ENCODE measurements at regions not wholly inside any gene's neighbourhood (a gene's known extent, or its start where the extent isn't known, plus 50 kb on each side); places are given as distances from the start of the nearest gene placed in this dataset.

GRCh38 chr9:121550041-121550440, 50.4 kb upstream of the GGTA1 start:
- no peak for DNase-seq

DNA sequence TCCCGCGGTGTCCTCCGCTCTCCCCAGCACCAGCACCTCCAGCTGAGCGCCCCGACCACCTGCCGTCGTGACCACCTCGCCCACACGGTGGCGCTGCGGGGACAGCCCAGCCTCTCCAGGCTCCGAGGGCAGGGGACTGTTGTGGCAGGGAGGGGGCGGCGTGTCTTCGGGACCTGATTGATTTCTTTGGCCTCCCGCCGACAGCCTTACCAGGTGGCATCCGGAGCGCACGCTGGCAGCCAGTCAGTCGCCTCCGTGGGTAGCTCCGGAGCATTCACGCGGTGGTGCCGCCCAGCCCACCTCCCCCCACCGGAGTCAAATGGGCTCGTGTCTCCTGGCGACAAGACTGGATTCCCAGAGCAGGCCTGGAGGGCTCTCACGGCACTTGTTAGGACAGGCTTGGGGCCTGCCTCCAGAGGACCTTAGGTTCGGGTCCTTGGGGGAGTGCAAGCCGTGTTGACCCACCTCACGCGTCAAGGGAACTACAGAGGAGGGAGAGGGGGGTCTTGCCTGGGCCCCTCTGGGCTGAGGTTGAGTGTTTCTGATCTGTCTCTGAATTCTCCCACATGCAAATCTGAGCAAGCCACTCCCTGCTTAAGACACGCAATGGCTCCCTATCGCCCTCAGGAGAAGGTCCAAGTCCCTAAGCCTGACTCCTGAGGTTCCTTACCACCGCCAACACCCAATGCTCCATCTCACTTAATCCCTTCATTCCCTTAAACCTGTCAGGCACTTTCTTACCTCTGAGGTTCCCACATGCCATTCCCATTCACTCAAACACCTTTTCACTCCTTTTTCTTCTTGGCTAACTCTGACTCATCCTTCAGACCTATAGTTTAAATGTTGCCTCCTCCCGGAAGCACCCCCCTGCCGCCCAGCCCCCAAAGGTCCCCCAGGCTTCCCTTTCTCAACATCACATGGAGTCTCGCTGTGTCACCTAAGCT, 51.2 kb upstream of the GGTA1 start:
- peak; percentile 85 for DNase-seq

GRCh38 chr9:121551985-121552753, 52.5 kb upstream of the GGTA1 start:
- DNase-seq: no peak

GRCh38 chr9:121556082-121556481, 56.4 kb upstream of the GGTA1 start:
- DNase-seq: no peak

GRCh38 chr9:121556580-121556979, 56.9 kb upstream of the GGTA1 start:
- DNase-seq: no peak

DNA sequence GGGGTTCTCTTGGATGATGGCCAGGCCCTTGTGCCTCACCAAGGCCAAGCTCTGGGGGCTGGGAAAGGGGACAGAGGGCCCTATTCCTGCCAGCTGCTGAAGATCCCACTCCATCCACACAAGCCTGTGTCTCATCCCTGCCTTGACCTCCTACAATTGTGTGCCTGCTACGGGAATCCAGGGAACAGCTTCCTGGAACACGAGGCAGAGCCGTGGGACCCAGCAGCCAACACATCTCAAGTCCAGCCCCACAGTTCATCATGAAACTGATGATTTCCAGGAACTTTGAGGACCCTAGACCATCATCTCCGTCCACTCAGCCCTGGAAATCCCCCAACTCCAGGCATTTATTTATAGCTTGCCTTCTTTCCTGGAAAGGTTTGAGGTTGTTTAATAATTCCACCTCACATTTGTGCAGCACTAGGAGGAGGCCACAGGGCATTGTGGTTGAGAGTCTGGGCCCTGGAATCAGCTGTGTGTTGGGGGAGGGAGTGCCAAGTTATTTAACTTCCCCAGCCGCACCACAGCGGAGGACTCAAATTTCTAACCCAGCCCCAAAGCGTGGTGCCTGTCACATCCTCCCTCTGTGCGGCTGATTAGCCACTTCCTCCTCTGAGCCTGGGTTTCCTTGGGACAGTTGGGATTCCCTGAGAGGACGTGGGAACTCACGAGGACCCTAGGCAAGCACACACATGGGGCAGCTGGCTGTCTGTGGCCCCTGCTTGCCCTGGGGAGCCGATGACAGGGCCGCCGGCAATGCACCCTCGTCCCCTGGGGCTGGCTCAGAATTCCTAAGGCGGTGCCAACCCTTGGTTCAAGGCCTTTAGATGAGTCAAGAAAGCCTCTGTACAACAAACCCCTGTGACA, 58.2 kb upstream of the GGTA1 start:
- peak; percentile 14 for DNase-seq

DNA sequence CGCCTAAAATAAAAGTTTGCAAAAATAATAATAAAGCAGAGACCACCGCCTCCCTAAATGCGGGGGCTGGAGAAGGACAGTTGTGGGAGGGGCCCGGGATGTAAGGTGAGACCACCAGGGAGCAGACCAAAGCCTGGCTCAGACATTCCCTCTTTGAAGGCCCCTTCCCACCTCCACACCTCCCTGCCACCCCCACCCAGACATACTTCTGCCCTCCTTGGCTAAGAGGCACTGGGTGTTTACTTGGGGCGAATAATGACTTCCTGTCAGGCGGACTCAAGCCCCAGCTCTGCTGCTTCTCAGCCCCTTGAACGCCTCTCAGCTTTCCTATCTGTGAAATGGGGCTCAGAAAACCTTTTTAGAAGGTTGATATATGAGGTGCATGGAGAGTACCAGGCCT, 58.8 kb upstream of the GGTA1 start:
- no peak for DNase-seq

DNA sequence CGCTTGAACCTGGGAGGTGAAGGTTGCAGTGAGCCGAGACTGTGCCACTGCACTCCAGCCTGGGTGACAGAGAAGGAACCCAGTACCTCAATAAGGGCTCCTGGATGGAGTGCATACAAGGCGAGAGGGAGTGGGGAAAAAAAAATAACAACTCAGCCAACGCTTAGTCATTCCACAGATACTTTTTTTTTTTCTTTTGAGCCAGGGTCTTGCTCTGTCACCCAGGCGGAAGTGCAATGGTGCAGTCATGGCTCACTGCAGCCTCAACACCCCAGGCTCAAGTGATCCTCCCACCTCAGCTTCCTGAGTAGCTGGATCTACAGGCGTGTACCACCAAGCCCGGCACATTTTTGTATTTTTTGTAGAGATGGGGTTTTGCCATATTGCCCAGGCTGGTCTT, 59.5 kb upstream of the GGTA1 start:
- DNase-seq: no peak

DNA sequence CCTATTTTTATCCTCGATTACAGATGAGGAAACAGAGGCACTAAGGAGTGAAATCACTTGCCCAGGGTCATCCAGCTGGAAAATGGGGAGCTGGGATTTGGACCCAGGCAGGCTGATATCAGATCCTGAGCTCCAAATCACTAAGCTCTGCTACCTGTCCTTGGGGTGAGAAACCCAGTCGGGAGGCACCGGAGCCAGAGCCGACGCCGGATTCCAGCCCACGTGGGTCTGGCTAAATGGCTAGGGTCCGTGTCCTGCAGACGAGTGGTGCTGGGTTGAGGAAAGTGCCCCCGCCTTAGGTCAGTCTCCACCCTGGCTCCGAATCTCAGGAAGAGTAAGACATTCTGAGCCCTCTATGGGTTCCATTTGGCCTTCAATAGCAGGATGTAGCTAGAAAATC, 61.3 kb upstream of the GGTA1 start:
- no peak for DNase-seq

- no peak for DNase-seq
These were observed 62.0 kb upstream of the GGTA1 start for GRCh38 chr9:121561385-121562222.

GRCh38 chr9:121562301-121562700, 62.7 kb upstream of the GGTA1 start:
- DNase-seq: no peak

GRCh38 chr9:121563425-121563824, 63.8 kb upstream of the GGTA1 start:
- no peak for DNase-seq

DNA sequence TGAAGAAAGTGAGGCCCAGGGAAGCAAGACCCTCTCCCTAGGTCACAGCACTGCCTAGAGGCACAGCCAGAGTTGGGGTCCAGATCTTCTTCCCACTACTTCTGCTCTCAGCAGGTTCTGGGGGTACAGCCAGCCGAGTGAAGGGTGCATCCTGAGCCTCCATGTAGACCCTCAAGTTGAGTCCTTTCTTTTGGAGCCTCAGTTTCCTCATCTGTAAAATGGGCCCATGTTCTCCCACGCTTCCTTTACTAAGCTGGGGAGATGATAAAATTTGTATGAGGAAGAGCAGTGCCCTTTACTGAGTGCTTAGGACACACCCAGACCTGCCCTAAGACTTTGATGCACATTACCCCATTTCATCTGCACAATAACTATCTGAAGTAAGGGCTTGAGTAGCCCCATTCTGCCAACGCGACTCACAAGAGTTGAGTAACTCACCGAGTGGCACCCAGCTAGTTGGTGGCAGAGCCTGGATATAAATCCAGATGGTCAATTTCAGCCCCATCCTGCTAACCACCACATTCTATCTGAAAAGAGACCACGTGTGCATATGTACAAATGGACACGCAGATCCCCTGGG, 64.3 kb upstream of the GGTA1 start:
- DNase-seq: no peak

DNA sequence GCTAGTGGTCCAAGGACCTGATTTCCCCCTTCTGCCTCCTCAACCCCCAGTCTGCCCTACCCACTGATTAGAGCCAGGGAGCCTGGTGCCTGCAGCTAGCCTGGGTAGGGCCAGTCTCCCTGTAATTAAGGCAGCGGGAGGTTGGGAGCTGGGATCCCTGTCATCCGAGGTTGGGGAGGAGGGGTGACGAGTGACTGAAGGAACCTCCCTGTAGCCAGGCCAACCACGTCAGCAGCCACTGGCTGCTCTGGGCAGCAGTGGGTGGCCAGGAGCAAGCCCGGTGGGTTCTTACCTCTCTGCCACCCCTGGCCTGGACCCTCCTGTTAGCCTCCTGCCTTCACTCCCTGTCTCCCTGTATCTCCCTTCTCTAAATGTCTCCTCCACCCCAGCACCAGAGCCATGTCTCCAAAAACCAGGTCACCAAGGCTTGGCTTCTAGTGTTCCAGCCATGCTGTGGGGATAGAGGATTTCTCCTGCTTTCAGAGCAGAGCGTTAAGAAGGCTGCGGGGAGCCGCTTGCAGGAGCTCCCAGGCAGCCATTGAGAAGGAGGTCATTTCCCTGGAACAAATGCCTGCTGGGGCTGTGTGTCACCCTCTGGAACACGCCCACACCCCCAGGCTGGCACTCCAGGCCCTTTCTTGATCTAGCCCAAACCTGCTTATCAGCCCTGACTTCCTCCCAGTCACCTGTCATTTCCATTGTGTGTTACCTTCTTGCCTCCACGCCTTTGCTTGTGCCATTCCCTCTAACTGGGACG, 65.0 kb upstream of the GGTA1 start:
- no peak for DNase-seq

GRCh38 chr9:121566481-121567465, 67.1 kb upstream of the GGTA1 start:
- no peak for DNase-seq

GRCh38 chr9:121567500-121568342, 68.1 kb upstream of the GGTA1 start:
- no peak for DNase-seq

DNA sequence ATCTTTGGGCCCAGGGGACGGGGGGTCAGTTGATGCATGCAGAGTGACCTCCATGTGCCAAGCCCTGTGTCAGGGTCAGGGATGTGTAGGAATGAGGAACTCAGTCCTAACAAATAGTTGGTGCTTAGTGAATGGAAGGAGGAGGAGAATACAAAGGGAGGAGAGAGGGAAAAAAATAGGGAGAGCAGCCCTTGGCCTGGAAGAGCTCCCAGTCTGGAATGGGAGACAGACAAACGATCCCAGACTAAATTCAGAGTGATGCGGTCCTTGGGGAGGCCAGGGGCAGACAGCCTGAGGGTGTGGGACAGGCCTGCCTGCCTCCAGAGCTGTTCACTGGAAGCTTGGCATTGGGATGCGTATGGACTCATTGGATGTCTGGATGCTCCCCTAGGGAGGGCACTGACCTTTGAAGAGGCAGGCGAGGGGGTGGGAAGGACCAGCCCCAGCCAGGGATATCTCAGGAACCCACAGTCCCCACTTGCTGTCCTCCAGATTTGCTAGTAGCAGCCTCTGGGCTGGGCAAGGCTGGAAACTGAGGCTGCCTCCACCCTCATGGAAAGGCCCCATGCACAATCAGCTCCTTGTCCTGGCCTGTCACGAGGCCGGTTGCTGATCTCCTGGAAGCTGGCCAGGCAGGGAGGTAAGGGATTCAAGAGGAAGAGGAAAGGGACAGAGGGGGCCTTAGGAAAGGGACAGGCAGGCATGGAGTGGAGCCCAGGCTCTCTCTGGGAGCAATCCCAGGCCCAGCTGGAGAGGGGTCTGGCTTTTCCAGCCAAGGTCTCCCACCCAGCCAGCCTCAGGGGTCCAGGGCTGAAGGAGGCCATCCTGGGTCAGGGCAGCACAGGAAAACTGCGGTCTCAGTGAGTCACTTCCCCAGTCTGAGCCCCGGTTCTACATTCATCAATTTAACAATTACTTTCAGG, 69.0 kb upstream of the GGTA1 start:
- DNase-seq: no peak

- DNase-seq: no peak
These were observed 69.6 kb upstream of the GGTA1 start for GRCh38 chr9:121569266-121569648.
